HEK293 (cell line): ENCODE measurements at regions not wholly inside any gene's neighbourhood (a gene's known extent, or its start where the extent isn't known, plus 50 kb on each side); places are given as distances from the start of the nearest gene placed in this dataset.

Source experiments
- CTCF ChIA-PET: fragments of 350-600 bp; formaldehyde crosslinking; extraction: SDS; loops from one replicate; lab custom pipeline; 2021; ENCODE audit warnings: antibody characterized with exemption; lab: Yijun Ruan, JAX
- POLR2A ChIA-PET: fragments of 300-600 bp; formaldehyde crosslinking; extraction: SDS; loops from one replicate; lab custom pipeline; 2020; ENCODE audit warnings: antibody characterized with exemption, inconsistent platforms; lab: Yijun Ruan, JAX
- H3K27ac ChIP-seq: fragments of 200-500 bp; sonication (Bioruptor generic); 2 replicates; pipeline ENCODE4 v1.5.1; 2014; ENCODE audit warnings: low read depth, low read length, control low read depth, inconsistent platforms; ENCODE audit errors: extremely low read depth
- H3K36me3 ChIP-seq, 2 experiments: fragments of 200-500 bp in 1 of 2; sonication (Bioruptor generic) in 1 of 2; 1 replicate in 1 of 2; 2 replicates in 1 of 2; pipeline ENCODE4 v1.5.1; 2014 to 2017; ENCODE audit warnings: inconsistent platforms in 2 of 2, low read length in 2 of 2; ENCODE audit not compliant: control insufficient read depth in 2 of 2, insufficient read depth in 1 of 2
- H3K4me1 ChIP-seq: fragments of 200-500 bp; sonication (Bioruptor generic); 2 replicates; pipeline ENCODE4 v1.5.1; 2014; ENCODE audit warnings: mild to moderate bottlenecking, low read length, inconsistent platforms; ENCODE audit not compliant: control insufficient read depth, insufficient read depth
- H3K4me3 ChIP-seq: 2 replicates; pipeline ENCODE4 v1.5.1; 2011; ENCODE audit warnings: low read depth, mild to moderate bottlenecking, control low read depth, low read length, moderate library complexity
- H3K9me3 ChIP-seq: fragments of 200-500 bp; sonication (Bioruptor generic); 2 replicates; pipeline ENCODE4 v1.5.1; 2014; ENCODE audit warnings: low read depth, low read length, inconsistent platforms; ENCODE audit not compliant: control insufficient read depth, insufficient read depth
- GLIS2 ChIP-seq: fragments of 450-650 bp; formaldehyde crosslinking; IDR thresholded peaks from 2 replicates; pipeline ENCODE4 v1.5.1; 2016; ENCODE audit warnings: missing biosample characterization, missing genetic modification characterization
- KLF7 ChIP-seq: fragments of 450-650 bp; formaldehyde crosslinking; IDR thresholded peaks from 2 replicates; pipeline ENCODE4 v1.5.1; 2016; ENCODE audit warnings: missing biosample characterization, missing genetic modification characterization, borderline replicate concordance
- PRDM10 ChIP-seq: fragments of 450-650 bp; formaldehyde crosslinking; IDR thresholded peaks from 2 replicates; pipeline ENCODE4 v1.5.1; 2016; ENCODE audit warnings: missing biosample characterization, missing genetic modification characterization
- REST ChIP-seq: fragments of 450-650 bp; formaldehyde crosslinking; IDR thresholded peaks from 2 replicates; pipeline ENCODE4 v1.5.1; 2016; ENCODE audit warnings: missing biosample characterization, missing genetic modification characterization
- SALL2 ChIP-seq: fragments of 450-650 bp; formaldehyde crosslinking; IDR thresholded peaks from 2 replicates; pipeline ENCODE4 v1.5.0; 2017; ENCODE audit warnings: missing biosample characterization, mild to moderate bottlenecking, missing genetic modification characterization, borderline replicate concordance
- ZBTB20 ChIP-seq: fragments of 450-650 bp; formaldehyde crosslinking; IDR thresholded peaks from 2 replicates; pipeline ENCODE4 v1.5.1; 2016; ENCODE audit warnings: missing biosample characterization, missing genetic modification characterization
- ZNF26 ChIP-seq: fragments of 450-650 bp; formaldehyde crosslinking; IDR thresholded peaks from 2 replicates; pipeline ENCODE4 v1.5.1; 2016; ENCODE audit warnings: missing biosample characterization, missing genetic modification characterization
- ZNF416 ChIP-seq: fragments of 450-650 bp; formaldehyde crosslinking; IDR thresholded peaks from 2 replicates; pipeline ENCODE4 v1.5.1; 2016; ENCODE audit warnings: missing biosample characterization, missing genetic modification characterization
- ZNF549 ChIP-seq: fragments of 450-650 bp; IDR thresholded peaks from 2 replicates; pipeline ENCODE4 v1.5.1; 2018; ENCODE audit warnings: missing biosample characterization, missing genetic modification characterization, mild to moderate bottlenecking, inconsistent platforms, moderate library complexity
- ZNF571 ChIP-seq: fragments of 450-650 bp; formaldehyde crosslinking; IDR thresholded peaks from 2 replicates; pipeline ENCODE4 v1.5.0; 2017; ENCODE audit warnings: missing biosample characterization, missing genetic modification characterization
- ZNF658 ChIP-seq: fragments of 450-650 bp; formaldehyde crosslinking; IDR thresholded peaks from 2 replicates; pipeline ENCODE4; 2016; ENCODE audit warnings: missing biosample characterization, missing genetic modification characterization
- ZNF776 ChIP-seq: fragments of 450-650 bp; formaldehyde crosslinking; IDR thresholded peaks from 2 replicates; pipeline ENCODE4 v1.5.0; 2017; ENCODE audit warnings: missing biosample characterization, missing genetic modification characterization, borderline replicate concordance
- ZSCAN16 ChIP-seq: fragments of 450-650 bp; formaldehyde crosslinking; IDR thresholded peaks from 2 replicates; pipeline ENCODE4 v1.5.1; 2016; ENCODE audit warnings: missing biosample characterization, missing genetic modification characterization

DNA sequence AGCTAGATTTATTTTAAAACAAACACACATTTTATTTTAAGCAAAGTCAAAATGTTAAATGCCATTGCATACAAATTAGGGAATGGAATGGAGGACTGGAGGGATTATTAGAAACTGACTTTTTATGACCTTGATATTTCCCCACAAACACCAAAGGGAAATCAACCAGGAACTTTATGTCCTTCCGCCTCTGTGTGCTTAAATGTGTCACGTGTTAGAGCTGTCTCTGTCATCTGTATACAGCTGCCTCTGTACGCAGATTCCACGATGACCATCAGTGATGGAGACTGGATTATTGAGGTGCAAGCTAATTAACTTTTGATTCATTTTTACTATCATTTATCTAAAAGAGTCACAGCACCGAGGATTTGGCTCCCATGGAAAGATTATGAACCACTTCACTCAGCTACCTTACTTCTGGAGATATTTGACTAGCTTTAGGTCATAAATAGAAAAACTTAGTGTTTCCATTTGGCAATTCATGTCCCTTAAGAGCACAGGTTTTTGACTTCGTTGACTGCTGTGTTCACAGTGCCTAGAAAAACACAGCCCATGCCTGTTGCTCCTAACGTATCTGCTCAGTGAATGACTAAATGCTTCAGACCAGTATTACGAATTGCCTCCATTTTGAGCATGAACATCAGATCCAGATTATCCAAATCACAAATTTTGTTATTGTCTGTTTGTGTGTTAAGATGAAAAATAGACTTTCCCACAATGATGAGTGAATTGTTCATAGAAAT lies 1048.1 kb downstream of the MCTP2 start:
- Histone ChIP-seq H3K4me3 (no peak overlapping the region), H3K9me3 (no peaks in the 10 kb centered on the region), H3K27ac (no peak overlapping the region), H3K4me1 (no peaks in the 10 kb centered on the region; the same call in 1 of the 2 replicates), H3K36me3 (no peaks in the 10 kb centered on the region)
- POLR2A ChIA-PET: no interaction called here
- CTCF ChIA-PET: interaction anchor here (0.5 to 7.2 kb wide), 3 partner anchors 9 to 13 kb away, joined by 3 to 44 read pairs (median 4); no protein-coding TSS in a partner anchor
- TF ChIP-seq KLF7 (tag by site-specific recombination): no peak
- TF ChIP-seq ZNF571 (tag by site-specific recombination): no peak
- TF ChIP-seq GLIS2 (tag by site-specific recombination): no peak
- TF ChIP-seq ZNF658 (tag by site-specific recombination): no peak
- TF ChIP-seq ZNF549 (tag by site-specific recombination): no peak
- no peak for TF ChIP-seq PRDM10 (tag by site-specific recombination)

- Histone ChIP-seq H3K9me3 (no peaks in the 10 kb centered on the region), H3K36me3 (no peaks in the 10 kb centered on the region), H3K4me1 (no peaks in the 10 kb centered on the region; the same call in 1 of the 2 replicates), H3K27ac (no peak overlapping the region), H3K4me3 (no peak overlapping the region)
- ChIA-PET POLR2A (no interaction called here), CTCF (interaction anchor here (1.2 to 7.2 kb wide), 3 partner anchors 9 to 22 kb away, joined by 4 to 44 read pairs (median 6); no protein-coding TSS in a partner anchor)
- TF ChIP-seq ZNF26 (tag by site-specific recombination) (no peak), ZNF658 (tag by site-specific recombination) (no peak), ZSCAN16 (tag by site-specific recombination) (no peak), ZNF776 (tag by site-specific recombination) (no peak), ZNF416 (tag by site-specific recombination) (no peak), SALL2 (tag by site-specific recombination) (no peak), REST (tag by site-specific recombination) (no peak), ZBTB20 (tag by site-specific recombination) (no peak)
Observed at GRCh38 chr15:95280711-95281110, 1049.3 kb downstream of the MCTP2 start.
